Stimulated activated CD4-positive, alpha-beta T cell treated with anti-CD3 and anti-CD28 coated beads, Interleukin-1b, Interleukin-23, amount 100 ng/mL, for 48 hours (primary cell): ENCODE measurements at regions not wholly inside any gene's neighbourhood (a gene's known extent, or its start where the extent isn't known, plus 50 kb on each side); places are given as distances from the start of the nearest gene placed in this dataset.
A peak's percentile ranks its signal among the peaks of the same experiment; 100 is the strongest.
"Not testable (repeated sequence)": the region's sequence is repeated elsewhere in the genome, so short reads cannot be mapped to it uniquely, and the experiment has no call there.

Source experiments
- DNase-seq: peaks from one replicate; pipeline ENCODE4 v3.0.0-alpha.2; 2020

DNA sequence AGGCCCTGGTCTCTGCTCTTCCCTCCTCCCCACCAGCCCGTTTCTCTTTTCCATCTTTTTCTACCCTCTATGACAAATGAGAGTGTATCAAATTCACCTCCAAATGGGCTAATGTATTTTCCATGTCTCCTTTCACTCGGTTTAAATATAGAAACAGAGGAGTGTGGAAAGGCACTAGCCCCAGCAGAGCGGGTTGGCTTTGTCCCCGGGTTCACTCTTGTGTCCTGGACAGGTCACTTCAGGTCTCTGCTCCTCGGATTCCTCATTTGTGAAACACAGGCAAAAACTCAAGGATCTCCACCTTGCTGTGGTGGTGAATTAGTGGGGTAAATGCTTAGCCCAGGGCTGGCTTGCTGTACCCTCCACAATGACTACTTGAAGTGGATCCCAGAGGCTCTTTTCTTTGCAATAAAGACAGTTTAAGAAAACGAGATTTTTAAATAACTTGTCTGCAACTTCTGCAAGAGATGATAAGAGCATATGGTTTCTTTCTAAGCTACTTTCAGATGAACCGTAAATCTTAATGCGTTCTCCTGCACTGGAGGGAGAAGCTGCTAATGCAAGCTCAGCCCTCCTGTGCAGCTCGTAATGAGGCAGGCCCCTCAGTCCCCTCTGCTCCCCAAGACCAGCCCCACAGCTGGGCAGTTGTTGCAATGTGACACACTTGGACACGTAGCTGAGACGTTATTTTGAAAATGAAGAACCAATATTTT is 292.9 kb downstream of the THBS2 start:
- no peak for DNase-seq

GRCh38 chr6:168959696-168960095 is 293.9 kb downstream of the THBS2 start:
- DNase-seq = no peak

DNA sequence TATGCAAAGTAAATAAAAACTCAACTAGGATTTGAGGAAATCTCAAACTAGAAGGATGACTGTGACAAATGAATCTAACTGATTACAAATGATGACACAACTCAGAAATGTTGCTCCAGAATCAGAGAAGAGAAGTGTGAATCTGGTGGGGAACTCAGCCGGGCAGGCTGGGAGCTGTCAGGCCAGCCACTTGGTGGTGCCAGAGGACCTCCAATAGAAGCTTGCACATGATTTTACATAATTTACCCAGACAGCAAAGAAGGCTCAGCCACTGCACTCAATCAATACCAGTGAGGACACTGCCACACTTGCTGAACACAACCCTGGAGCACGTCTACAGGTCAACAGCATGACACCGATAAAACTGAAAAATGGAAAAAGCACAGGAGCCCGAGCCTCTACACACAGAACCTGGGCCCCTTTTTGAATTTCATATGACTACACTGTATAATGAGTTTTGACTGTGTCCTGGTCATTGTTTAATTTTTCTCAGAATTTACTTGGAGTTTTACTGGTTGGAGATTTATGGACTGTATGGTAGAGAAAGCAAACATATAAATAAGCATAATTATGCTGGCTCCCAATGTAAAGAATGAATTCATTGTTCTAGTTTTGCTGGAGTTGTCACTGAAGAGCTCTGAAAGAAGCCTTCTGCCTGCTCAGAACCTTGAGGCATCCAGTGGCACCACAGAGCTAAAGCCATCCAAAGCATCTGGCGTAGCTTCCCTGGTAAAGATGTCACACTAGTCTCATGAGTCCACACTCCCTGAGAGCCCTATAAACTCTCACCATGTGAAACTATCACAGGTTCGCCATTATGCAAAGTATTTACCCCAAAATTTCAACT is 296.5 kb downstream of the THBS2 start:
- peak; percentile 35 for DNase-seq

DNA sequence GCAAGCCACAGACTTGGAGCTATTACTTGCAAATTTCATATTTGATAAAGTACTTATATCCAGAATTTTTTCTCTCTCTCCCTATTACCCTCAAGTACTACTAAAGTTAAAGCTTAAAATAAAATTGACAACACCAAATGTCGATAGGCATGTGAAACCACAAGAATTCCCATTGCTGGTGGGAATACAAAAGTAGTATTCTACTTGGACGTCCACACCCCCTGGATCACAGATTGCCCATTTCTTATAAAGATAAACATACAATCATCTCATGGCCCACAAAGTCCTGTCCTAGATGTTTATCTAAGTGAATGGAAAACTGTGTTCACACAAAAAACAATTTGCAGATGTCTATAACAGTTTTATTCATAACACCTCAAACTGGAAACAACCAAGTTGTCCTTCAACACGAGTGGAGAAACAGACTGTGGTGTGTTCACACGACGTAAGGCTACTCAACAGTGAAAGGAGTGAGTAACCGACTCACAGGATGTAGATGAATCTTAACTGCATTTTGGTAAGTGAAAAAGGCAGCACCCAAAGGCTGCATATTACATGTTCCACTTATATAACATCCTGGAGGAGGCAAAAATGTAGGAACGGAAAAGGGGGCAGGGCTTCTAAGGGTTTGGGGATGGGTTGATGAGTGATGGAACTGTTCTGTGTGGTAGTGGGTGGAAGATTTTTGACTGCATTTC is 297.4 kb downstream of the THBS2 start:
- no peak for DNase-seq

DNA sequence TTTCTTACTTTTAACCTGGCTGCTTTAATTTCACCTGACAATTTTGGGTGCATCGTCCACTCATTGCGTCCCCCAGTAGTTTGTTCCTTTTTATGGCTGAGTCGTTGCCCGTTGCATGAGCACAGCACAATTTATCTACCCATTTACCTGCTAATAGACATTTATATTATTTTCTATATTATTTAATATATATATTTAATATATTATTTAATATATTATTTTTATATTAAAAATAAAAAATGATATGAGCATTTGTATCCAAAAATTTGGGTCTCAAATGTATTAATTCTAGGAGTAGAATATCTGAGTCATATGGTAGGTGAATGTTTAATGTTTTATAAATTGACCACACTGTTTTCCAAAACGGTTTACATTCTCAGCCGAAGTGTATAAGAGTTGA is 300.2 kb downstream of the THBS2 start:
- no peak for DNase-seq

DNA sequence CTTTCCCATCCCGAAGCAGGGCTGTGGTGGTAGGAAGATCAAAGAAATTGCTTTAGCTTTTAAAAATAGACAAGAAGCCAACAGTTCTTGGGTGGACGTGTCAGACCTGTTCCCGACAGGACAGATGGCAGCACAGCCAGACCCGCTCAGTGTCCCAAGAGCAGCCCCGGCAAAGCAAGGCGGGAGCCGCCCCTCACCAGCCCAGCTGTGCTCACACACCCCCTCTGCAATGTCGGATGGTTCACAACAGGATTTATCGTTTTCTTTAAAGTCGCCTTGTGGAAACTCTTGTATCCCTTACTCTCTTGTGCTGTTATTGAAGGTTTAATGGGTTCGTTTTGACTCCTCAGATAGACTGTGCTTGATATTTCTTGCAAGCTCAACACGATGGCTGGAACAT is 302.4 kb downstream of the THBS2 start:
- no peak for DNase-seq

DNA sequence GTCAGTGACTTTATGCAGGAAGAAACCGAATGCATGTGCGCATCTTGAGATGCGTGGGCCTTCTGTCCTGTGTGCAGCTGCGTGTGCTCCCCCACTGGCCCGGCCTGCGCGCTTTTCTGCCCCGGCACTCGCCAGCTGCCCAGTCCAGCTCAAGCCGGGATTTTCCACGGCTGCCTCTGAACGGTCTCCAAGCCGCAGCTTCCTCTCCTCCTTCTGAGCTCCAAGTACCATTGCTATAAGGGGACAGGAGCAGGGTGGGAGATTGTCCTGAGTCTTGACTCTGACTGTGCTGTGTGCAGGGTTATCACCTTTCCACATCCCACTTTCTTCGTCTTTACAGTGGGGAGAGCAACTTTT is 302.8 kb downstream of the THBS2 start:
- no peak for DNase-seq

GRCh38 chr6:168949981-168950857 is 303.4 kb downstream of the THBS2 start:
- DNase-seq = no peak

DNA sequence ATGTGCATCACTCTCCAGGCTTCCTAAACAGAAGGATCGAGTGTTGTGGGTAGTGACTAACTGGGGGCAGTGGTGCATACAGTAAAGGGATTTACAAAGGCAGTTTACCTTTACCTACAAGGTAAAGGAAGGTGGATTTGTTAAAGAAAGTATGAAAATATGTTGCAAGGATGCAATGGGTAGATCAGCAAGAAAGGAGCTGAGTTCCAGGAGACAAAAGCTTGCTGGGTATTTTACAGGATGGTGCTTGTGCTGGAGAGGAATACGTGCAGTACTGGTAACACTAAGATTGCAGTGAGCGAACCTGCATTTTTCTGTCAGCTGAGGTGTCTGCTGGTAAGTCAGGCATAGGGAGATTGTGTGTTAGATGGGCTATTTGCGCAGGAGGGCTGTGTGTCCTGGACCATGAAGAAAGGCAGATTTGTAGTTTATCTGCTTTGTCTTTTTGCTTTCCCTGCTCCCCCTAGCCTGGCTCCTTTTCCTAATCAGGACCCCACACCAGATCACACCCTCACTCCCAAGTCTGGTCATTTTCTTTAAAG is 304.6 kb downstream of the THBS2 start:
- DNase-seq = no peak

GRCh38 chr6:168948002-168948401 is 305.6 kb downstream of the THBS2 start:
- DNase-seq = no peak

- no peak for DNase-seq
These were observed 310.3 kb downstream of the THBS2 start for GRCh38 chr6:168943231-168943905.

DNA sequence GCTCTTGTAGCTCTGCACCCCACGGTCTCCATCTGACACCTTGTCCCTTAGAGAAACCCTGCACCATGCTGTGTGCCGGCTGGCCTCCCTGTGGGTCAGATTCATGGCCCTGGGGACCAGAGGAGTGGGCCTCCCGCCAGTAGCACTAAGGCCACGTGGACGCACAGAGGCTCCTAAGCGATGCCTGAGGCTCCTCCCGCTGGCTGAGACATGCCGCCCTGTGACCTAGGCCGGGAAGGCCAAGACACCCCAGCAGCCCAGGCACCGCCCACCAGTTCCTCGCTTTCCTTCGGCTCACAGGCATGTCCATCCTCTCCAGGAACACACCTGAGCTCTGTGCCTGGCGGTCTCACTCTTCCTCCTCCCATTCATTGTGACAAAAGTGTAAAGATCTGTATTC is 311.0 kb downstream of the THBS2 start:
- no peak for DNase-seq

DNA sequence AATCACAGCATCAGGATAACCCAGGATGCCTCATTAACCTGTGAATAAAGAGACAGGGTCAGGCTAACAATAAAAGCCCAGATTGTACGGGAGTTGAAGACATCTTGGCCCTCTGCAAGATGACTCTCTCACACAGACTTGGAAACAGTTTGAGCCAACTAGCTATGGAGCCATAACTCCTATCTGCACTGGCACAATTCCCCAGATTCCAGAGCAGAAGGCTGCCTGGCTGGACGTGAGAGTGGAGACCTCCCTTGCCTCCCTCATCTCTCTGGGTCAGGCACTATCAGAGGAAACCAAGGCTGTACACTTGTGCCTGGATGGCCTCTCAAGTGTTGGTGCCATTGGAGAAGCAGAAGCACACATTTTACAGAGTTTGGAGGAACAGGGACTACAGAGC is 312.6 kb downstream of the THBS2 start:
- DNase-seq = no peak

- DNase-seq = no peak
These were observed 313.9 kb downstream of the THBS2 start for GRCh38 chr6:168939796-168940195.

GRCh38 chr6:168939041-168939440 is 314.6 kb downstream of the THBS2 start:
- DNase-seq = no peak

DNA sequence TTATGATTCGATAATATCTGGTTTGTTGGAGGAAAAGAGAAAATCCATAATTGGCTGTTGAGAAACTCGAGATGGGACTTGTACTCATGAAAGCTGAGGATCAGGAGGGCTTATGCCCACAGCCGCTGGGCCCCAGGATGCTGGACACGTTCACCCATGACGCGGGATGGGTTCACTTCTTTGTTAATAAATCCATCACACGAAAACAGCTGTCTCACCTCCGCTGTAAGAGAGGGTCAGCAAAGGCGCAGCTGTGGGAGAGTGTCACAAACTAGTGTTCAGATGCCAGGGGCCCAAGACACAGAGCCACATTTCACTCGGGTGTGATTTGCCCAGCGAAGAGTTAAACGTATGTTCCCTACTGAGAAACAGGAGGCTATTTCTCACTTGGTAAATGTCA is 315.1 kb downstream of the THBS2 start:
- DNase-seq = no peak

GRCh38 chr6:168937054-168937453 is 316.6 kb downstream of the THBS2 start:
- no peak for DNase-seq

DNA sequence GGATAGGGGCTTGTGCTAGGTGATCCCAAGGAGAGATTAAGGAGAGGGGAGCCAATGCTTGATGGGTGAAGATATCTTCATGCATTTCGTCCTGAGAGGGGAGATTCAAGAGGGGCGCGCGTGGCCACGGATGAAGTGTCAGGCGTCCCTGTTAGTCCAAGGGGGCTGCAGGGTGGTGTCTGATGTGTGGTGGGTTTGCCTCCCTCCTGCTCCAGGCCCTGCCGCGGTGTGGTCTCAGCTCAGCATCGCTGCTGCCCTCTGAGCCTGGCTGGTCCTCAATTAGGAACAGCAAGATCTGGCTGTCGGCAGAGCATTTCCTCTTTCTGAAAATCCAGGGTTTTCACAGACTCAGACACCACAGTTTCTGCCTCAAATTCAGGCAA is 318.0 kb downstream of the THBS2 start:
- no peak for DNase-seq

DNA sequence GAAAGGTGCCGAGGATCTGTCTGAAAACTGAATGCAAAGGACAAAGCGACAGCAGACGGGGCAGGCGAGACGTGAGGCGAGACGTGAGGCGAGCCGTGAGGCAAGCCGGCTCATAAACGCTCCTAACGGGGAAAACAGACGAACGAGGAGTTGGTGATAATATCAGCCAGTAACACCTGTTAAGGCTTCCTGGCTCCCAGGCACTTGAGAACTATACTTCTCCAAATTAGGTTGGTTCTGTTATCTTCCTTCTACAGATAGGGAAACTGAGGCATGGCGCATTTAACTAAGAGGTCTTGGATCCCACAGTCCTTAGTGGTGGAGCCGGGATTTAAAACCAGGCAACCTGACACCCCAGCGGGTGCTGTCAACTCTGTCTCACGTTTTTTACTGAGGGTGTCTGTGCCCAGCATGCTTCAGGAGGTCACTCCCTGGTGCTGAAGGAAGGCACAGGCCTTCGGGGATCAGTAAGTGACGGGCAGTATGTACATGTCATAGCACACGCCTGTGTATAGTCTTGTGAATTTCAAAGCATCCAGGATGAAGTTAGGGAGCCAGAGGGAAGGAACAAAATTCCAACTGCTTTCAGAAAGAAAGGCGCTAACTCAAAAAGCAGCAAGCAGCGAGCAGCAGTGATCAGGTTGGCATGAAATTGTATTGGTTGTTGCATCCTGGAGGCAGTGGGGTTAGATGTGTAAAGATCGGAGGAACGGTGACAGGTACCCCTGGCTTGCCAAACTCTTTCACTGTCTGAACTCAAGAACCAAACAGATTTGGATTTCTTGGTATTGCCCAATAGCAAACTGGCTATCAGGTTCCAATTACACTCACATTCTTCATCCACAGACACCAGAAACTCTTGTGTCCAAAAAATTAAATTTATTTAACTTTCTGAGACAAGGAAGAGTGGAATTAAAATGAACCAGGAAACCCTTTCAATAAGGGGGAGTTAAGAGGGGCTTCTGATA is 318.7 kb downstream of the THBS2 start:
- DNase-seq = no peak

DNA sequence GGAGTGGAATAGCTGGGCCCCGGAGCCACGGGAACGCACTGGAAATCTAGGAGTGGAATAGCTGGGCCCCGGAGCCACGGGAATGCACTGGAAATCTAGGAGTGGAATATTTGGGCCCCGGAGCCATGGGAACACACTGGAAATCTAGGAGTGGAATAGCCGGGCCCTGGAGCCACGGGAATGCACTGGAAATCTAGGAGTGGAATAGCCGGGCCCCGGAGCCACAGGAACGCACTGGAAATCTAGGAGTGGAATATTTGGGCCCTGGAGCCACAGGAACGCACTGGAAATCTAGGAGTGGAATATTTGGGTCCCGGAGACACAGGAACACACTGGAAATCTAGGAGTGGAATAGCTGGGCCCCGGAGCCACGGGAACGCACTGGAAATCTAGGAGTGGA is 321.5 kb downstream of the THBS2 start:
- DNase-seq = not testable (repeated sequence)

DNA sequence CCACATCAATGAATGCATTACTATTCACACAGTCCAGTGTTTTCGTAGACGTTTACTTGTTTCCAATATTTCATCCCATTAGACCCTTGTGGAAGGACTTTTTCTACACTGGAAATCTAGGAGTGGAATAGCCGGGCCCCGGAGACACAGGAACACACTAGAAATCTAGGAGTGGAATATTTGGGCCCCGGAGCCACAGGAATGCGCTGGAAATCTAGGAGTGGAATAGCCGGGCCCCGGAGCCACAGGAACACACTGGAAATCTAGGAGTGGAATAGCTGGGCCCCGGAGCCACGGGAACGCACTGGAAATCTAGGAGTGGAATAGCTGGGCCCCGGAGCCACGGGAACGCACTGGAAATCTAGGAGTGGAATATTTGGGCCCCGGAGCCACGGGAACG is 322.6 kb downstream of the THBS2 start:
- DNase-seq = not testable (repeated sequence)
